WERI-Rb-1 (cell line): ENCODE measurements at regions not wholly inside any gene's neighbourhood (a gene's known extent, or its start where the extent isn't known, plus 50 kb on each side); places are given as distances from the start of the nearest gene placed in this dataset.

Source experiments
- DNase-seq: peaks from one replicate; pipeline ENCODE4 v3.0.0-alpha.2; 2020
- H3K27ac ChIP-seq: fragments of 250-450 bp; sonication (Bioruptor Pico); 2 replicates; pipeline ENCODE4 v1.5.1; 2020; ENCODE audit warnings: mild to moderate bottlenecking, moderate library complexity
- H3K27me3 ChIP-seq: fragments of 250-450 bp; sonication (Bioruptor Pico); 2 replicates; pipeline ENCODE4 v1.5.1; 2021; ENCODE audit warnings: mild to moderate bottlenecking, low read depth, moderate library complexity; ENCODE audit not compliant: insufficient read depth, severe bottlenecking
- H3K36me3 ChIP-seq: fragments of 250-450 bp; sonication (Bioruptor Pico); 2 replicates; pipeline ENCODE4 v1.5.1; 2020; ENCODE audit warnings: mild to moderate bottlenecking, moderate library complexity
- H3K4me3 ChIP-seq: 2 replicates; pipeline ENCODE4 v1.5.1; 2011; ENCODE audit warnings: low read depth, mild to moderate bottlenecking, control low read depth, low read length
- H3K9me3 ChIP-seq: fragments of 250-450 bp; sonication (Bioruptor Pico); 2 replicates; pipeline ENCODE4 v1.5.1; 2021; ENCODE audit warnings: mild to moderate bottlenecking, moderate library complexity; ENCODE audit not compliant: severe bottlenecking
- CTCF ChIP-seq: IDR thresholded peaks from 2 replicates; pipeline ENCODE4 v1.5.1; 2011; ENCODE audit warnings: low read depth, mild to moderate bottlenecking, control low read depth, inconsistent platforms, low read length

- H3K4me3 ChIP-seq, result no peak overlapping the region
- no peaks in the 10 kb centered on the region for H3K36me3 ChIP-seq
- no peak for DNase-seq
- TF ChIP-seq CTCF, result no peak
- H3K27ac ChIP-seq, result no peak overlapping the region
- no peaks in the 10 kb centered on the region for H3K9me3 ChIP-seq
- H3K27me3 ChIP-seq, result peaks cover 18% of the 10 kb centered on the region
Observed at GRCh38 chr5:8238080-8238479, 369.1 kb downstream of the MTRR start.

GRCh38 chr5:8239198-8239597 is 370.2 kb downstream of the MTRR start:
- Histone ChIP-seq H3K9me3 (no peaks in the 10 kb centered on the region), H3K36me3 (no peaks in the 10 kb centered on the region), H3K27ac (no peak overlapping the region), H3K27me3 (peaks cover 17% of the 10 kb centered on the region), H3K4me3 (no peak overlapping the region)
- DNase-seq, result no peak
- TF ChIP-seq CTCF, result no peak

- H3K36me3 ChIP-seq, result no peaks in the 10 kb centered on the region
- DNase-seq, result no peak
- H3K9me3 ChIP-seq, result no peaks in the 10 kb centered on the region
- peaks cover 22% of the 10 kb centered on the region for H3K27me3 ChIP-seq
- H3K27ac ChIP-seq, result no peak overlapping the region
- H3K4me3 ChIP-seq, result no peak overlapping the region
- no peak for TF ChIP-seq CTCF
Observed at GRCh38 chr5:8239646-8240045, 370.7 kb downstream of the MTRR start.

GRCh38 chr5:8241076-8241475 is 372.1 kb downstream of the MTRR start:
- no peaks in the 10 kb centered on the region for H3K9me3 ChIP-seq
- DNase-seq, result no peak
- no peak for TF ChIP-seq CTCF
- no peak overlapping the region for H3K27ac ChIP-seq
- no peaks in the 10 kb centered on the region for H3K36me3 ChIP-seq
- no peak overlapping the region for H3K4me3 ChIP-seq
- H3K27me3 ChIP-seq, result peaks cover 33% of the 10 kb centered on the region

GRCh38 chr5:8241558-8241957 is 372.6 kb downstream of the MTRR start:
- TF ChIP-seq CTCF, result no peak
- Histone ChIP-seq H3K27ac (no peak overlapping the region), H3K36me3 (no peaks in the 10 kb centered on the region), H3K27me3 (peaks cover 38% of the 10 kb centered on the region), H3K9me3 (no peaks in the 10 kb centered on the region), H3K4me3 (no peak overlapping the region)
- DNase-seq, result no peak

GRCh38 chr5:8247049-8247899 is 378.3 kb downstream of the MTRR start:
- H3K36me3 ChIP-seq, result no peaks in the 10 kb centered on the region
- H3K27ac ChIP-seq, result no peak overlapping the region
- no peak for TF ChIP-seq CTCF
- no peak for DNase-seq
- peaks cover 42% of the 10 kb centered on the region for H3K27me3 ChIP-seq
- no peak overlapping the region for H3K4me3 ChIP-seq
- H3K9me3 ChIP-seq, result no peaks in the 10 kb centered on the region
